ENCODE measurements at regions not wholly inside any gene's neighbourhood (a gene's known extent, or its start where the extent isn't known, plus 50 kb on each side); places are given as distances from the start of the nearest gene placed in this dataset.

DNA sequence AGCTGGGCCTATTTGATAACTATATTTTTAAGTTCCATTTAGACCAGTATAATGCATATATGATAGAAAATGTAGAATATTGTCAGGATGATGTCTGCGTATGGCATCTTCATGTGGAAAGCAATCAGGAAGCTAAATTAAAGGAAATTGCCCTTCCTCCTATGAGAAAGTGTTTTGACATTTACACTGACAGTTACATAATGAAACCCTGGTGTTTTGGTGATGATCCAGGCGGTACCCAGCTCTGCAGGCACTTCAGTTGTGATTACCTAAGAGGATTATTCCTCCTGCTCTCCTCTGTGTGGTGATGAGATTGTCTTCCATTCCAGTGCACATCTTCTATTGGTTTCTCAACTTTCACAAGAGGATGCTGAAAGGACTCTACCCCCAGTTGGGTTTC lies 126.5 kb upstream of the MITF start:
- TF ChIP-seq POLR2AphosphoS5 (IDR thresholded peaks at IDR 0.05), result peak; percentile 98
- TF ChIP-seq TAF1 (IDR thresholded peaks at IDR 0.05; ENCODE audit: low read depth), result no peak
- TF ChIP-seq EZH2 (IDR thresholded peaks at IDR 0.05; ENCODE audit: borderline replicate concordance, insufficient read depth, low read length, poor library complexity, severe bottlenecking), result no peak
- TF ChIP-seq, protein P1, sequence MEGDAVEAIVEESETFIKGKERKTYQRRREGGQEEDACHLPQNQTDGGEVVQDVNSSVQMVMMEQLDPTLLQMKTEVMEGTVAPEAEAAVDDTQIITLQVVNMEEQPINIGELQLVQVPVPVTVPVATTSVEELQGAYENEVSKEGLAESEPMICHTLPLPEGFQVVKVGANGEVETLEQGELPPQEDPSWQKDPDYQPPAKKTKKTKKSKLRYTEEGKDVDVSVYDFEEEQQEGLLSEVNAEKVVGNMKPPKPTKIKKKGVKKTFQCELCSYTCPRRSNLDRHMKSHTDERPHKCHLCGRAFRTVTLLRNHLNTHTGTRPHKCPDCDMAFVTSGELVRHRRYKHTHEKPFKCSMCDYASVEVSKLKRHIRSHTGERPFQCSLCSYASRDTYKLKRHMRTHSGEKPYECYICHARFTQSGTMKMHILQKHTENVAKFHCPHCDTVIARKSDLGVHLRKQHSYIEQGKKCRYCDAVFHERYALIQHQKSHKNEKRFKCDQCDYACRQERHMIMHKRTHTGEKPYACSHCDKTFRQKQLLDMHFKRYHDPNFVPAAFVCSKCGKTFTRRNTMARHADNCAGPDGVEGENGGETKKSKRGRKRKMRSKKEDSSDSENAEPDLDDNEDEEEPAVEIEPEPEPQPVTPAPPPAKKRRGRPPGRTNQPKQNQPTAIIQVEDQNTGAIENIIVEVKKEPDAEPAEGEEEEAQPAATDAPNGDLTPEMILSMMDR (IDR thresholded peaks at IDR 0.05; ENCODE audit: poor library complexity, severe bottlenecking), result no peak
- TF ChIP-seq EP300 (conservative IDR thresholded peaks at IDR 0.05; ENCODE audit: poor library complexity, severe bottlenecking), result peak; percentile 97
- TF ChIP-seq SMC3 (conservative IDR thresholded peaks at IDR 0.05; ENCODE audit: poor library complexity), result no peak
- TF ChIP-seq REST (IDR thresholded peaks at IDR 0.05; ENCODE audit: borderline replicate concordance), result peak; percentile 92
- no peak for TF ChIP-seq MXI1 (conservative IDR thresholded peaks at IDR 0.05; ENCODE audit: poor library complexity, severe bottlenecking)

Data from neural cell (in vitro differentiated cells).